Stimulated activated CD8-positive, alpha-beta memory T cell treated with anti-CD3 and anti-CD28 coated beads, Interleukin-2, amount 100 ng/mL, for 48 hours (primary cell): ENCODE measurements at regions not wholly inside any gene's neighbourhood (a gene's known extent, or its start where the extent isn't known, plus 50 kb on each side); places are given as distances from the start of the nearest gene placed in this dataset.
A peak's percentile ranks its signal among the peaks of the same experiment; 100 is the strongest.
"Not testable (repeated sequence)": the region's sequence is repeated elsewhere in the genome, so short reads cannot be mapped to it uniquely, and the experiment has no call there.

Source experiments
- DNase-seq, 2 donors: peaks; one replicate each; pipeline ENCODE4 v3.0.0-alpha.2; 2020; ENCODE audit warnings: low read depth in 2 of 2

DNA sequence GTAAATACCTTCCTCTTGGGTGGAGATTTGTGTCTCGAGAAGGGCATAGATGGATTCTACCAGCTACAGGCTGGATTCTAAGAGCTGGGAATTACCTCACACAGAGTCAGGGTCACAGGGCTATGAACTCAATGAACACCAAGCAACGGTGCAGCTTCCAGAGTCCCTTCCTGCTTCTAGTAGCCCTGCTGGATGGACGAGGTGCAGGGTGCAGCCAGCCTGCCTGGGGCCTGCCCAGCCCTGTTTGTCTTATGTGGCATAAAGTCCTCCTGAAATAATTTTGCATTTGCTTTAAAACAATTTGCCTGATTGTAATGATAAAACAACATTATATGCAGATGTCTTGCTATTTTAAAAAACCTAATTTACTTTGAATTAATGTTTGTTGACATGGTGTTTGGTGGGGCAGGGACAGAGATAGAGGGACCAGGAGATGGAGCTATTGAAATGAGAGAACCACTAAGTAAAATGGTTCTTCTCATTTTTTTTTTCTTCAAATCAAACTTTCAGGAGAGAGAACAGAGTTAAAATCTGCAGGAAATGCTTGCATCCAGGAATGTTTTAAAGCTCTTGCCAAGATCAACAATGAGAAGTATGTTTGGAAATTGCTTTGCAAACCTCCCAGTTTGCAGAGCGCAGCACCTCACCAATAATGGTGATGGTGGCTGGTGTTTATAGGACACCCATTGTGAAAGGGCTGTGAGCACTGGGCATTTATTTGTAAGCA, 305.4 kb upstream of the PODXL start:
- DNase-seq = no peak

DNA sequence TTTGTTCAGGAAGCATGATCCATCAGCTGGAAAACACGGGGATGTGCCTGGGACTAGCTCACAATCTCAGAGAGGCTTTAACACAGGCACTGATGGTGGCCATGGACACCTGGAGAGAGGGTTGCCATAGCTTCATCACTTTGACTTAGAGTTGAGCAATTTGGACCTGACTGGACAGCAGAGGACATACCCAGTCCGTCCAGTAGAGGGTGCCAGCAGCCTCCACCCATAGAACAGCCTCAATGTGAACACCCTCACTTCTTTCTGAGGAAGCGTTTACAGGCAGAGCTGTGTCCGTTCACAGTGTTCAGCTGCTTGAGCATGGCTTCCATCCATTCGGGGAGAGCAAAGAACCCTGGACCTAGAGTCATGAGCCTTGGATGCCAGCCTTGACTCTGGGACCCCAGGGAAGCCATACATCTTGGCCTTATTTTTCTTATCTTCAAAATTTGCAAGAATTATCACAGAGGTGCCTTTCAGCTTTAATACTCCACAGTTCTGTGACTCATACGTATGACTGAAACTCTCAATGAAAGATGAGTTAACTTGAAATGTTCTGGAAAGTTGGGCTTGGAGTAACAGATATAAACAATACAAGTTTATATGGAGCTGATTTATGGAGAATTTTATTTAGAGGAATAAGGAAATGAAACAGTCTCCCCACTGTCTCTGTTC, 302.9 kb upstream of the PODXL start:
- DNase-seq = peak; percentile 10 to 38

DNA sequence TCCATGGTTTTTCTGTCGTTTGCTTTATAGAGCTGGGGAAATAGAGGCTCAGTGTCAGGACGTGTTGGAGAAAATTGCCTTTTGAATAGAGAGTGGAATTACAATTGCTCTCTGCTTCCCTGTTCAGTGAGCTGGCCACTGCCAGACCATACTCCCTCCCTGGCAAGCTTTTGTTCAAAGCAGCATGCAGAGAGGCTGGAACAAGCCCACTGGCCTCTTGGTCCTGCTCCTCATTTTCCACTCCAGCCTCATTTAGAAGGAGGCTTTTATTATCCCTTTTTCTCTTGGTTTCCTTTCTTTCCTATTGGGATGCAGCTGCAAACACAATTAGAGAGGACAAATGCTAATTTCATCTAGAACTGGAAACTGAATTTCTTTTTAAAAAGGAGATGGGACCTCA, 302.2 kb upstream of the PODXL start:
- DNase-seq = no peak

DNA sequence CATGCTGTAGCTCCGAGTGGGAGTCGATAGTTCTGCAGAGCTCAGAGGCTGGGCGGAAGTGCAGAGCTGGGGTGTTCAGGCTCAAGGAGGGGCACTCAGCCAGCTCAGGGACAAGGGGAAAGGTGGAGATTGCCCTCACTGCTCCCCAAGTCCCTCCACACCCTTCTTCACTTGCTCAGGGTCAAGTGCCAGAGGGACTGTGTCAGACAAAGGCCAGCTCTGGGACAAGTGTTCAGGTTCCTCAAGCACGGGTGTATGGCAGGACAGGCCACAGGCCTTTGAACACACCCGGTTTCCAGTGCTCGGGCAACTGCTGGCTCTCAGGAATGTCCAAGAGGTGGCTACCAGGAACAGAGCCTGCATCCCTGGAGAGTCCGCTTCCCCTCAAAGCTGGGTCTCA, 293.0 kb upstream of the PODXL start:
- DNase-seq = no peak

DNA sequence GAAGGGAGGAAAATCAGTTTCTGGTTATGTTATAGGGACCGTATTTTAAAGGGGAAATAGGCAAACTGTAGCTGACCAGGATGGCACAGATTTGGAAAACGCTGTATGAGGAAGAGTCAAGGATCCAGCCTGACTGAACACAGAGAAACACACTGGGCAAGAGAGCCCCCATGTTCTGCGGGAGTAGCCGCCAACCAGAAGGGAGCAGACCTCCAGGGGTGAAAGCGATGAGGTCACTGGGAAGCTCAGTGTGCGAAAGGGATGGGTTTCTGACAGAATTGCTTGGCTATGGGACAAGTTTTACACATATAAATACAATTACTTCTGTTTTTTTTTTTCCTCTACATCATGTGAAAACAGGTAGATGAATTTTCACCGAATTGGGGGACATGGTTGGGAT, 291.6 kb upstream of the PODXL start:
- no peak for DNase-seq

DNA sequence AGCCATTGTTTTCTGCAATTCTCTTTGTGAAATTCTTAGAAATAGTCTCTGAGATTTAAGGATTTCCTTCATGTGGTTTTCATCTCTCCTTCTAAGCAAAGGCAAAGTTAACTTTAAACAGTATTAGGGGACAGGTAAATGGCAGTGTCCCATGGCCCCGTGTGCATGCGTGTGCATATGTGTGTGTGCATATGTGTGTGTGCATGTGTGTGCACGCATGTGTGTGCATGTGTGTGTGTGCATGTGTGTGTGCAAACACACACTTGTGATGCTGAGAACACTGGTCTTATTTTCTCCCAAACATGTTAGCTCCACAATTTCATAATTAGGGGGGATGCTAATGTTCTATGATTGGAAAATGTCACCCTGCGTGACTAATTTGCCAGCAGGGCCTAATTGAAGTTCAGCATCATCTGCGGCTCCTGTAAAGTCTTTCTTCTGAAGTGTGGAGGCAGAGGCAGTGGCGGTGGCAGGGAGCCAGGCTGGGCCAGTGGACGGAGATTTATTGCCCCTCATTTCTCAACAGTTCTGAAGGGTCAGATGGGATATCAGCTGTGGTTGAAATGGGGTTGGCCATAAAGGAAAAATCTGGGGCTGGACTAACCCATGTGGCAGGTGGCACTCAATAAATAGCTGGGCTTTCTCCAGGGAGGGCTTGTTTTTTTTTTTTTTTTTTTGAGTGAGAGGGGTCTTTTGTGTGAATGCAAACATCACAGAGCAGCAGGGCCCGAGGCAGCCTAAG, 289.3 kb upstream of the PODXL start:
- no peak for DNase-seq

DNA sequence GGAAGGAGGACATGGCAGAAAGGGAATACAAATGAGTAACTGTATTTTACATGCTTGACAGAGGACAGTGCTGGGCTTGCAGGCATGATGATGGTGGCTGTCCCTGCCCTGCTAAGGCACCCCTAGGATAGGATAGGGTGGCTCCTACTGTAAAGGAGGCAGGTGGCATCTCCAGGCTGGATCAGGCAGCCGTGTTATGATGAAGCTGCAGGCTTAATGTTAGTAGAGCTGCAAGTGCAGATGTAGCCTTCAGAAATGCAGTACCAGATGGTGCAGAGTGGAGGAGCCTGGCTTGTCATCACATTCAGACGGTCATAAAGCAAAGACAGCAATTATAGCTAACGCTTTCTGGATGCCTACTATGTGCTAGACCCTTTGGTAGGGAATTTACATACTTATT, 287.9 kb upstream of the PODXL start:
- DNase-seq = no peak

DNA sequence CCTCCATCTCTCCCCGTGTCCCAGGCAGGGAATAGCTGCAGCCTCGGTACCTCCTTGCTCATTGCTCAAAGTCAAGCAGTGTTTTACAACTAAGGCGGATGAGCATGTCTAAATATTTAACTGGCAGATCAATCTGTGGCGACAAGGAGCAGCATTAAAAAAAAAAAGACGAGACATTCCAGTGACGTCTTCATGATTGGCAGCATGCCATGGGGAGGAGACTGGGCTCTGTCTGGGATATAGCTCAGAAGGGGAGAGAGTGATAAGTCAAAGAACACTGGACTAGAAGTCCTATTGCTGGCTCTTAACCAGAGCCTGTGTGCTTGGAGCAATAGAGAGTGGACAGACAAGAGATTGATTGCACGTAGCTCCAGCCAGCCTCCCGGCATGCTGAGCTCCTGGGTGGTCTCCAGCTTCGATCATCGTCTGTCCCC, 287.5 kb upstream of the PODXL start:
- DNase-seq = no peak

DNA sequence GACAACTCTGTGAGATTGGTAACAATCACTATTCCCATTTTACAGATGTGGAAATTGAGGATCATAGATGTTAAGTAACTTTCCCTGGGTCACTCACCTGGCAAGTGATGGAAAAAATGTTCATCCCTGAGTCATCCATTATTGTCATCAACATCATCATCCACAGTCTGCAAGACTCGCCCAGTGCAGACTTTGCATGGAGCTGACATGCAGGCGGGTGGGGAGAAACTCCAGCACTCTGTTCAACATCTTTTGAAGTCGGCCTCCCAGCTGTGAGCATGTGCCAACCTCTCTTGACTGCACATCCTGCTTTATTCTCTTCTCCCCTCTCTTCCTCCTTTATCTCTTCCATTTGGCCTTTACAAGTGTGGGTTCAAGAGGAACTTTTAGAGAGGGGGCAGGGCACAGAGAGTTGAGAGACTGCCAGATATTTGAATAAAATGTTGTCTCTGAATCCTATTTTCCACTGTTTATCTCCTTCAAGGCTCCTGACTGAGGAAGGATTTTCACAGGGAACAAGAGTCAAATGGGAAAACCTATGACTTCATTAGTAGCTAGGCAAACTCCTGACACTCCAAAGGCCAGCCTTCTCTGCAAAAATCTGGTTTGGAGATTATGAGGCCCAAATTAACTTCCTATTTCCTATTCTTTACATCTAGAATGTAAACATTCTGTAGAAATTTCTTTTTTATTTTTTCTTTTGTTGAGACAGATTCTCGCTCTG, 283.7 kb upstream of the PODXL start:
- DNase-seq = no peak

DNA sequence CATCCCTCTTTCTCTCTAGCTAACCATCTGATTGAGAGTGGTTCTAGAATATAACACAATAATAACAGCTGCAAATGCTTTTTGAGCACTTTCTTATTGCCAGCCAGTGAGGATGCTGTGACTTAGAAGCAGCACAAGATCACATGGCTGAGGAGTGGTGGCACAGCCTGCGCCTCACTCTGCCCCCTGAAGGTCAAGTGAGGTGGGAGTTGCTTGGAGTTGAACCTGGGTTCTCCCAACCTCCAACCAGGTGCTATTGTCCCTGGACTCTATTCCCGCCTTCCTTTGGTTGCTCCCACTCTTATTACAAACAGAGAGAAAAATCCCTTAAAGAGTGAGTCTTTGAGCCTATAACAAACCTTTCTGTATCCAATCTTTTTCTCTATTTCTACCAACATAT, 280.3 kb upstream of the PODXL start:
- no peak for DNase-seq

DNA sequence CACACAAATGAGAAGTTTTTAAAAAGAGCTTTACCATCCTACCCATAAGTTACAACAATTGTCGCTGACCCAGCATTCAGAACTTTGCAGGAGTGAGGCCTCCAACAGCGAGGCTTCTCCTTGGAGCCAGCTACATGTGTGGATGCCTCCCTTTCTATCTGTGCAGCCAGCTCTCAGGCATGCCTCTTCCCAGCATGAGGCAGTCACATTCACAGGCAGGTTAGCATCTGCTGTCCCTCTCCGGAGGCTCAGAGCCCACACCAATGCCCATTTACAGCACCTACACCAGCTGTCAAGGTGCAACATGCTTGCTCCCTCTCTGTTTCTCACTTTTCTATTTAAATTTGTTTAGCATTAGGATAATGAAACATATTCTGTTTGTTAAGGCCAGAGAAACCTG, 278.7 kb upstream of the PODXL start:
- no peak for DNase-seq

DNA sequence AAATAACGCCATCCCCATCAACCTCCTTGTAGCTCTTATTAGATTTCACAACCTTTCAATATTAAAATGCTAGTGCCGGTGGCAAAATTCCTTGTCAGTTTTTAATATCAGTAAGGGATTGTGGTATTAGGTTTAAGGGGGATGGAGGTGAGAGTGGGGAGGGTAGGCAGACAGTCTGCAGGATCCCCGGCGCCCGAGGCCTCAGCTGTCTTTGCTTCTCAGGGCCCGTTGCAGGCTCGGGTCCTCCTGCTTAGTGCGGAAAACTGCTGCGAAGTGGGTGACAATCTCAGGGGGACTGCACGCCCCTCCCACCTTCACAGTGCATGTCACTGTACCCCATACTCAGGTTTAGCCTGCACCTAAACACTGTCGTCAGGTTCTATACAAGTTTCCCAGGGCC, 274.3 kb upstream of the PODXL start:
- no peak for DNase-seq

DNA sequence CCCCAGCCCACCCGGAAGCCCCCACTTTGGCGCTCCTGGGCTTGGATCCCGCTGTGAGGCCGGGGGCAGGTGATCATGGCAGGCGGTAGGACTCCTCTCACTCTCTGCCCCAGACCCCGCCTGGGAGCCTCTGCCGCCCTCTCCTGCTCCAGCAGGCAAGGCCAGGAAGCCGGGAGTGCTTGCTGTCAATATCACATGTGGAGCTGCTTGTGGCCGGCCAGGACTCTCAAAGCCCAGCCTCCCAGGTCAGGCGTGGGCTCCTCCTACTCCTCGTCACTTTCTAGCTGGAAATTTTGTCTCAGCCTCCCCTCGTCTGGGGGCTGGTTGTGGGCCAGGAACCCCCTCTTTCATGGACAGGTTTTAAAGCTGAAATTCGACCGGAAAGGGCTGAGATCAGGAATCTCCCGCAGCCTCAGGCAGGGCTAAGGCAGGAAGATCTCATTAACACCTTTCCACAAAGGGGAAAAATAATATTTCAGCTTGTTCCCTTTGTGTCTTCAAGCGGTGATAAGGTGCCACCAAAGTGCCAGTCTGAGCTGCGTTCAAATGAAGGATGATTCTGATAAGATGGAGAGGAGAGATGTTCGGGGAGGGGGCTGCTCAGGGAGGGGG, 273.6 kb upstream of the PODXL start:
- DNase-seq = no peak

DNA sequence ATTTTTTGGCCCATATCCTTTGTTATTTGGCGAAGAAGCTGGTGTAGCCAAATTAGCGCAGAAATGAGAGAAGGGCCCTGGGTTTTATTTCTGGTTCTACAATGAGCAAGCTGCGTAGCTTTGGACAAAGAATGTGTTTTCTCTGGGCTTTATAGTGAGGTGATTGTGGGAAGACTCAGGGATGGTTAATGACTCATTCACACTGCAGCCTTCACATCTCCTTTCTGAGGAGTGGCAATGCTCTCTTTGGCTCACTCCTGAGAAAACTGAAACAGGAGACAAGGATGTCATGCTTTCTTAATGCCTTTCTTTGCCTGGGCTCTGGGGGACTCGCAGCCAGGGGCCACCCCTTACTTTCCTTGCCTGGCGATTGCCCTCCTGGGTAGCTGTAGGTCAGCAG, 271.0 kb upstream of the PODXL start:
- no peak for DNase-seq

DNA sequence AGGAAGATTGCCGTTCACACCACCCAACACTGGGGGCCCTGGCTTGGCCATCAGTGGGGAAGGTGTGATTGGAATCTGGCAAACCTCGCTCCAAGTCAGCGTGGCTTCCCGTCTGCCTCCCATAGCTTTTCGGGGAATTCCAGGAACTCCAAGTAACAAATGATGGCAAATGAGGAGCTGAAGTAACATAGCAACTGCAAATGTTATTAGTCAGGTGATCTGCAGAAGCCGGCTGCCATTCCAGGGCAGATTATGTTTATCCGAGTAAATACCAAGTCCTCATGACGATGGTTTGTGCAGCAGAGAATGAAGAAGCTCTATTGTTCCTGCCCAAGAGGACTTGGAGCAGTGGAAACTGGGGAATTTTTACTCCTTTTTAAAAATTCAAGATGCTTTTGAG, 270.5 kb upstream of the PODXL start:
- no peak for DNase-seq

DNA sequence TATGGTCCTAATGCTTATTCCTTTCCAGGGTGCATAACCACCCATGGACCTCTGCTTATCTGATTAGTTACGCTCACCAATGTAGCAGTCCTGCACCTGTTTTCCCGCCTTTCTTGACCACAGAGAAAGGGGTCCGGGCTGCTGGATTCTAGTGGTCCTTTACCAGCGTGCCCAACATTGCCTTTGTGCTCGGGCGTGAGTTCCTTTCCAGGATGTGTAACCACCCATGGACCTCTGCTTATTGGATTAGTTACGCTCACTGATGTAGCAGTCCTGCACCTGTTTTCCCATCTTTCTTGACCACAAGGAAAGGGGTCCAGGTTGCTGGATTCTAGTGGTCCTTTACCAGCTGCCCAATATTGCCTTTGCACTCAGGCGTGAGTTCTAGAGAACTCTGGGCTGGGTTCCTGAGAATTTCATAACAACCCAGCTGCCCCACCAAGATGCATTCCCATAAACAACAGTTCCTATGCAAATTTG, 267.6 kb upstream of the PODXL start:
- DNase-seq = not testable (repeated sequence)

DNA sequence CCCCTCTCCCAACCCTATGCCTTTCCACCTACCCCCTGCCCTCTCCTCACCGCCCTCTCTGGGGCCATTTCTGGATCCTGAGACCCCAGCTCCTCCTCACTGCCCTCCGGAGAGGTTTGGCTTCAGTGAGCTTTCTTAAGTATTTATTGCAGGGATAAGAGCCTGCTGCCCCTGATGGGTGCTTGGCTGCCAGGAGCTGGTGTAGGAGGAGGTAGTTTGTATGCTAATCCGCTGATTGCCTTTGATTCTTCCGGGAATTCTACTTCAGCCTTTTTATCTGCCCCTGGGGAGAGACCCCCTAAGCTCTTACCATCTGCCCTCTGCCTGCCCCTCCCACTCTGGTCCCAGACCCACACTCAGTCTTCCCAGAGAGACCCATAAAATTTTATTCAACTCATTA, 263.5 kb upstream of the PODXL start:
- DNase-seq = no peak

DNA sequence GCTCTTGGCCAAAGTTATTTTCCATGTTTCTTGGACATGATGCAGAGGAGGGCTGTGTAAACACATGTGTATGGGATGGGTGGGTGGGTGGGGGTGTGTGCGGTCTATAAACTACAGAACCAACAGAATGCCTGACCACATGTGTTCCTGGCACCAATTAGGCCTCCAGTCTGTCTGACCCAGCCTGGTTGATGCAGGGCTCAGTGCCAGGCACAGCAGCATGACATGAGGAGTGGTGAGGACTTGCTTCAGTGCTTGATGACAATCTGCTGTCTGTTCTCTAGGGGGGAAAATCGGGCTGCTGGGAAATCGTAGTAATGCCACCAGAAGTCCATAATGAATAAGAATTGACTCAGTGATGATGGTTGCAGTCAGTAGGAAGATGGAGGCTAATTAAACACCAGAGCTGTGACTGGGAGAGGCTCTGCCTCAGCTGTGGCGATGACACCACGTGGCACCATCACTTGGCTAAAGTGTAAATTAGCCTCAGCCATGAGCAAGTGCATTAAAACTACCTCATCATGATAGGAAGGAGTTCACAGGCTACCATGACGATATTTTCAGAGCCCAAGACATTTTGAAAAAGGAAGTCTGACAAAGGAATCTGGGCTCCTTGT, 260.1 kb upstream of the PODXL start:
- no peak for DNase-seq

DNA sequence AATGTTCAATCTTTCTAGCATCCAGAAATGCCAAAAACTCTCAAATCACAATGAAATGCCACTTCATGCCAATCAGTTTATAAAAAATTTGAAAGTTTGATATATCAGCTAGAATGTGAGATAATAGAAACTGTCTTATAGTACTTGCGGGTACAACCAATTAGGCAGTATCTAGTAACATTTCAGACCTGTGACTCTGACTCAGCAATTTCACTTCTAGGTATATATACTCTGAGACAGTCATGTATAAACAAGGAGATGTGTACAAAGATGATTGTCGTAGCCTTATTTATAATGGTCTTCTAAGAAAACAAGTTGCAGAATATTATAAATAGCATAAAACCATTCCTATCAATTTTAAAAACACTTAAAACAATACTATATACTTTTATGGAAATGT, 252.3 kb upstream of the PODXL start:
- DNase-seq = no peak

DNA sequence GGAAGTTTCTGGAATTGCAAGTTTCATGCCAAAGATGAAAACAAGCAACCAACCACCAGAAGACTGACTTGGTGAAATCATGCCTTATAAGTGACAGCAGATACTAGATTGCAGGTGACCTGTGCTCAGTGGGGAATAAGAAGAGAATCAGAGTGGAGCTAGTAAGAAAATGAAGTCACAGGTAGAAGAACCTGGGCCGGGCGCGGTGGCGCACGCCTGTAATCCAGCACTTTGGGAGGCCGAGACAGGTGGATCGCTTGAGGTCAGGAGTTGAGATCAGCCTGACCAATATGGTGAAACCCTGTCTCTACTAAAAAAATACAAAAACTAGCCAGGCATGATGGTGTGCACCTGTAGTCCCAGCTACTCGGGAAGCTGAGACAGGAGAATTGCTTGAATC, 251.7 kb upstream of the PODXL start:
- DNase-seq = not testable (repeated sequence)

DNA sequence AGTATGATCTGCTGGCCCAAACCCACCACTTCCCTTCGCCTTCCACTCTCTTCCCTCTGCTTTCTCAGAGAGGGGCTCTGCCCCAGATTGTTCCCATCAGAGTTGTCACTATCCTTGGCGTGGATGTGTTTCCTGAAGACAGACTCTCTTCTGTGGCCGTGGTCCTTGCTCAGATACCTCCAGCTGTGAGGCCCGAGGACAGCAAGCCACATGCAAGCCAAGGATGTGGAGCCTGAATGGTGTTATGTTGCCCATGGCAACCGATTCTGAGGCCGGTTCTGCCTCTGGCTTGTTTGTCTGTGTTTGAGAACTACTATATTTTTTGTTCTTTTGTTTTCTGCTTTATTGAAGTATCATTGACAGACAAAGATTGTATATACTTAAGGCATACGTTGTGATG, 247.4 kb upstream of the PODXL start:
- no peak for DNase-seq
